Testis (tissue), 2 donors: ENCODE measurements at regions not wholly inside any gene's neighbourhood (a gene's known extent, or its start where the extent isn't known, plus 50 kb on each side); places are given as distances from the start of the nearest gene placed in this dataset.

Experiments
- DNase-seq: peaks from one replicate; pipeline ENCODE4 v3.0.0-alpha.2; 2019
- H3K27ac ChIP-seq, 2 donors: fragments of 200-600 bp; sonication (generic); one replicate each; pipeline ENCODE4 v1.5.1; 2019
- H3K27me3 ChIP-seq: fragments of 200-600 bp; sonication (generic); one replicate; pipeline ENCODE4 v1.5.1; 2019
- H3K36me3 ChIP-seq: fragments of 200-600 bp; sonication (generic); one replicate; pipeline ENCODE4 v1.5.1; 2017; ENCODE audit warnings: low read depth; ENCODE audit errors: missing control alignments
- H3K4me1 ChIP-seq: fragments of 200-600 bp; sonication (generic); one replicate; pipeline ENCODE4 v1.5.1; 2019
- H3K4me3 ChIP-seq, 2 donors: fragments of 200-600 bp; sonication (generic); one replicate each; pipeline ENCODE4 v1.5.1; 2017 to 2019
- H3K9me3 ChIP-seq: fragments of 200-600 bp; sonication (generic); one replicate; pipeline ENCODE4 v1.5.1; 2017
- CTCF ChIP-seq, 3 experiments: fragments of 450-650 bp in 2 of 3; fragments of 200-600 bp in 1 of 3; sonication (generic) in 1 of 3; IDR thresholded peaks; one replicate each; pipeline ENCODE4 v1.5.1; 2016 to 2019; ENCODE audit warnings: antibody characterized with exemption in 3 of 3, mild to moderate bottlenecking in 2 of 3, moderate library complexity in 1 of 3
- POLR2A ChIP-seq: fragments of 450-650 bp; IDR thresholded peaks from one replicate; pipeline ENCODE4 v1.6.1; 2017; ENCODE audit warnings: antibody characterized with exemption, mild to moderate bottlenecking, moderate library complexity
- WGBS, 2 donors: methylation state at CpG; one replicate each; pipeline ENCODE4 v1.1.5; 2018; 5-methylcytosine and 5-hydroxymethylcytosine counted together
- intact Hi-C: fragments of 100-400 bp; cut with DNase I; formaldehyde crosslinking; loops from one replicate; pipeline ENCODE4 v1.15.1; 2023; ENCODE audit warnings: low total_unique reads

GRCh38 chr10:106438386-106438785, 726.1 kb downstream of the SORCS1 start:
- intact Hi-C loops: no loop called here
- Histone ChIP-seq H3K4me3 (no peak overlapping the region), H3K9me3 (no peaks in the 10 kb centered on the region), H3K4me1 (no peaks in the 10 kb centered on the region), H3K27me3 (no peaks in the 10 kb centered on the region), H3K36me3 (no peaks in the 10 kb centered on the region), H3K27ac (no peak overlapping the region)
- TF ChIP-seq POLR2A (no peak), CTCF (IDR thresholded peaks at IDR 0.05) (no peak)
- no peak for DNase-seq
- 59 to 60% methylated on average over 1 of the region's 1 CpG for WGBS, 2 donors

- TF ChIP-seq CTCF (IDR thresholded peaks at IDR 0.05) (no peak), POLR2A (no peak)
- Histone ChIP-seq H3K27ac (no peak overlapping the region), H3K4me3 (no peak overlapping the region), H3K36me3 (no peaks in the 10 kb centered on the region), H3K4me1 (no peaks in the 10 kb centered on the region), H3K9me3 (no peaks in the 10 kb centered on the region), H3K27me3 (no peaks in the 10 kb centered on the region)
- intact Hi-C loops: no loop called here
- WGBS, 2 donors: 77 to 87% methylated on average over 3 of the region's 3 CpGs
- DNase-seq: no peak
These were observed 728.3 kb downstream of the SORCS1 start for GRCh38 chr10:106436123-106436715.

GRCh38 chr10:106435081-106435480, 729.4 kb downstream of the SORCS1 start:
- Histone ChIP-seq H3K4me3 (no peak overlapping the region), H3K9me3 (no peaks in the 10 kb centered on the region), H3K27me3 (no peaks in the 10 kb centered on the region), H3K4me1 (no peaks in the 10 kb centered on the region), H3K27ac (no peak overlapping the region), H3K36me3 (no peaks in the 10 kb centered on the region)
- intact Hi-C loops: no loop called here
- TF ChIP-seq CTCF (IDR thresholded peaks at IDR 0.05) (no peak), POLR2A (no peak)
- no peak for DNase-seq
- WGBS, 2 donors: 85 to 89% methylated on average over 1 of the region's 1 CpG

GRCh38 chr10:106424981-106425380, 739.5 kb downstream of the SORCS1 start:
- no peak overlapping the region for H3K4me3 ChIP-seq
- 92% methylated on average over 1 of the region's 1 CpG for WGBS, 2 donors
- no peak for DNase-seq
- H3K27ac ChIP-seq: no peak overlapping the region
- intact Hi-C loops: no loop called here
- no peaks in the 10 kb centered on the region for H3K27me3 ChIP-seq
- H3K9me3 ChIP-seq: no peaks in the 10 kb centered on the region
- H3K36me3 ChIP-seq: no peaks in the 10 kb centered on the region
- no peak for TF ChIP-seq CTCF (IDR thresholded peaks at IDR 0.05)
- TF ChIP-seq POLR2A: no peak
- H3K4me1 ChIP-seq: no peaks in the 10 kb centered on the region

GRCh38 chr10:106424054-106424453, 740.5 kb downstream of the SORCS1 start:
- TF ChIP-seq CTCF (IDR thresholded peaks at IDR 0.05) (no peak), POLR2A (no peak)
- no peaks in the 10 kb centered on the region for H3K4me1 ChIP-seq
- DNase-seq: no peak
- H3K27me3 ChIP-seq: no peaks in the 10 kb centered on the region
- 93 to 94% methylated on average over 2 of the region's 2 CpGs for WGBS, 2 donors
- no peak overlapping the region for H3K27ac ChIP-seq
- H3K9me3 ChIP-seq: no peaks in the 10 kb centered on the region
- H3K36me3 ChIP-seq: no peaks in the 10 kb centered on the region
- no peak overlapping the region for H3K4me3 ChIP-seq
- intact Hi-C loops: no loop called here
